ENCODE measurements at regions not wholly inside any gene's neighbourhood (a gene's known extent, or its start where the extent isn't known, plus 50 kb on each side); places are given as distances from the start of the nearest gene placed in this dataset.

DNA sequence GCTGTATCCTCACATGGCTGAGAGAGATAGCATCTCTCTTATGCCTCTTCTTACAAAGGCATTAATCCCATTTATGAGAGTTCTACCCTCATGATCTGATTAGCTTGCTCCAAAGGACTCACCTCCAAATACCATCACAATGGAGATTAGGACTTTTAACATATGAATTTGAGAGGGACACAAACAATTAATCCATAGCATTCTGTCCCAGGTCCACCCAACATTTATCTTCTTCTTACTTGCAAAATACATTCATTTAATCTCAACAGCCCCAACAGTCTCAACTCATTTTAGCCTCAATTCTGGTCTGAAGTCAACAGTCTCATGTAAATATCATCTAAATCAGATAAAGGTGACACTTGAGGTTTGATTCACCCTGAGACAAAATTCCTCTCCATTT, 555.4 kb downstream of the RAB28 start:
- no peak for TF ChIP-seq CTCF (IDR thresholded peaks at IDR 0.05)
- no peak for TF ChIP-seq EZH2phosphoT487 (IDR thresholded peaks at IDR 0.05; ENCODE audit: borderline replicate concordance, low read depth)
- no peak for TF ChIP-seq TEAD4 (IDR thresholded peaks at IDR 0.05; ENCODE audit: borderline replicate concordance, insufficient read depth)
- no peak for TF ChIP-seq CHD2 (IDR thresholded peaks at IDR 0.05; ENCODE audit: low read length, partially characterized antibody)
- TF ChIP-seq ZBTB33 (IDR thresholded peaks at IDR 0.05; ENCODE audit: borderline replicate concordance, low read depth): no peak
- TF ChIP-seq JUND (IDR thresholded peaks at IDR 0.05): no peak
- TF ChIP-seq GATA2 (CRISPR knock-in tag; IDR thresholded peaks at IDR 0.05): no peak
- TF ChIP-seq RAD21 (IDR thresholded peaks at IDR 0.05; ENCODE audit: low read length): no peak
- TF ChIP-seq, protein P1, sequence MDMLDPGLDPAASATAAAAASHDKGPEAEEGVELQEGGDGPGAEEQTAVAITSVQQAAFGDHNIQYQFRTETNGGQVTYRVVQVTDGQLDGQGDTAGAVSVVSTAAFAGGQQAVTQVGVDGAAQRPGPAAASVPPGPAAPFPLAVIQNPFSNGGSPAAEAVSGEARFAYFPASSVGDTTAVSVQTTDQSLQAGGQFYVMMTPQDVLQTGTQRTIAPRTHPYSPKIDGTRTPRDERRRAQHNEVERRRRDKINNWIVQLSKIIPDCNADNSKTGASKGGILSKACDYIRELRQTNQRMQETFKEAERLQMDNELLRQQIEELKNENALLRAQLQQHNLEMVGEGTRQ (IDR thresholded peaks at IDR 0.05; ENCODE audit: borderline replicate concordance, low read depth, low read length): no peak
- TF ChIP-seq POLR2AphosphoS5 (IDR thresholded peaks at IDR 0.05; ENCODE audit: low read depth, low read length): no peak
- no peak for TF ChIP-seq TAF1 (IDR thresholded peaks at IDR 0.05; ENCODE audit: borderline replicate concordance, low read depth, low read length)
